ENCODE measurements at regions not wholly inside any gene's neighbourhood (a gene's known extent, or its start where the extent isn't known, plus 50 kb on each side); places are given as distances from the start of the nearest gene placed in this dataset.

GRCh38 chr2:180141600-180141999, 134.5 kb upstream of the CWC22 start:
- DNase-seq (ENCODE audit: insufficient read length) (no peak), FAIRE-seq (no peak)
- TF ChIP-seq POLR2AphosphoS5 (IDR thresholded peaks at IDR 0.05; ENCODE audit: low read depth, low read length) = no peak

- FAIRE-seq (no peak), DNase-seq (ENCODE audit: insufficient read length) (no peak)
These were observed 126.6 kb upstream of the CWC22 start for GRCh38 chr2:180133736-180134135.

GRCh38 chr2:180130403-180130802, 123.3 kb upstream of the CWC22 start:
- no peak for DNase-seq (ENCODE audit: insufficient read length)
- no peak for FAIRE-seq
- TF ChIP-seq POLR2AphosphoS5 (IDR thresholded peaks at IDR 0.05; ENCODE audit: low read depth, low read length) (no peak), TAF1 (IDR thresholded peaks at IDR 0.05; ENCODE audit: borderline replicate concordance, low read depth, low read length) (no peak), POLR2A (IDR thresholded peaks at IDR 0.05; ENCODE audit: low read depth, low read length) (no peak)

More at GRCh38 chr2:180133736-180134135, 126.6 kb upstream of the CWC22 start:
- TF ChIP-seq POLR2A (IDR thresholded peaks at IDR 0.05; ENCODE audit: low read depth, low read length) = no peak

- no peak for TF ChIP-seq TAF1 (IDR thresholded peaks at IDR 0.05; ENCODE audit: borderline replicate concordance, low read depth, low read length)
- no peak for TF ChIP-seq POLR2AphosphoS5 (IDR thresholded peaks at IDR 0.05; ENCODE audit: low read depth, low read length)
- no peak for TF ChIP-seq POLR2A (IDR thresholded peaks at IDR 0.05; ENCODE audit: low read depth, low read length)
- FAIRE-seq = no peak
- DNase-seq (ENCODE audit: insufficient read length) = no peak
These were observed 121.8 kb upstream of the CWC22 start for GRCh38 chr2:180128861-180129260.

GRCh38 chr2:180125245-180125962, 118.3 kb upstream of the CWC22 start:
- DNase-seq (ENCODE audit: insufficient read length) = no peak
- FAIRE-seq = no peak
- TF ChIP-seq TAF1 (IDR thresholded peaks at IDR 0.05; ENCODE audit: borderline replicate concordance, low read depth, low read length) (no peak), POLR2A (IDR thresholded peaks at IDR 0.05; ENCODE audit: low read depth, low read length) (no peak), POLR2AphosphoS5 (IDR thresholded peaks at IDR 0.05; ENCODE audit: low read depth, low read length) (no peak)

GRCh38 chr2:180124273-180125139, 117.4 kb upstream of the CWC22 start:
- no peak for DNase-seq (ENCODE audit: insufficient read length)
- FAIRE-seq = peak; percentile 69
- no peak for TF ChIP-seq TAF1 (IDR thresholded peaks at IDR 0.05; ENCODE audit: borderline replicate concordance, low read depth, low read length)
- no peak for TF ChIP-seq POLR2A (IDR thresholded peaks at IDR 0.05; ENCODE audit: low read depth, low read length)
- no peak for TF ChIP-seq POLR2AphosphoS5 (IDR thresholded peaks at IDR 0.05; ENCODE audit: low read depth, low read length)

- DNase-seq (ENCODE audit: insufficient read length) (no peak), FAIRE-seq (no peak)
- no peak for TF ChIP-seq POLR2A (IDR thresholded peaks at IDR 0.05; ENCODE audit: low read depth, low read length)
- TF ChIP-seq TAF1 (IDR thresholded peaks at IDR 0.05; ENCODE audit: borderline replicate concordance, low read depth, low read length) = no peak
- no peak for TF ChIP-seq POLR2AphosphoS5 (IDR thresholded peaks at IDR 0.05; ENCODE audit: low read depth, low read length)
These were observed 115.8 kb upstream of the CWC22 start for GRCh38 chr2:180122874-180123273.

- TF ChIP-seq TAF1 (IDR thresholded peaks at IDR 0.05; ENCODE audit: borderline replicate concordance, low read depth, low read length) (no peak), POLR2AphosphoS5 (IDR thresholded peaks at IDR 0.05; ENCODE audit: low read depth, low read length) (no peak), POLR2A (IDR thresholded peaks at IDR 0.05; ENCODE audit: low read depth, low read length) (no peak)
- DNase-seq (ENCODE audit: insufficient read length) (no peak), FAIRE-seq (no peak)
These were observed 108.6 kb upstream of the CWC22 start for GRCh38 chr2:180115675-180116074.

GRCh38 chr2:180115269-180115668, 108.2 kb upstream of the CWC22 start:
- TF ChIP-seq POLR2AphosphoS5 (IDR thresholded peaks at IDR 0.05; ENCODE audit: low read depth, low read length) = no peak
- TF ChIP-seq POLR2A (IDR thresholded peaks at IDR 0.05; ENCODE audit: low read depth, low read length) = no peak
- TF ChIP-seq TAF1 (IDR thresholded peaks at IDR 0.05; ENCODE audit: borderline replicate concordance, low read depth, low read length) = no peak
- FAIRE-seq (no peak), DNase-seq (ENCODE audit: insufficient read length) (no peak)

GRCh38 chr2:180111901-180112300, 104.8 kb upstream of the CWC22 start:
- DNase-seq (ENCODE audit: insufficient read length) = no peak
- FAIRE-seq = no peak
- TF ChIP-seq TAF1 (IDR thresholded peaks at IDR 0.05; ENCODE audit: borderline replicate concordance, low read depth, low read length) = no peak
- TF ChIP-seq POLR2AphosphoS5 (IDR thresholded peaks at IDR 0.05; ENCODE audit: low read depth, low read length) = no peak
- TF ChIP-seq POLR2A (IDR thresholded peaks at IDR 0.05; ENCODE audit: low read depth, low read length) = no peak

- TF ChIP-seq POLR2AphosphoS5 (IDR thresholded peaks at IDR 0.05; ENCODE audit: low read depth, low read length) = no peak
- DNase-seq (ENCODE audit: insufficient read length) (no peak), FAIRE-seq (no peak)
These were observed 103.4 kb upstream of the CWC22 start for GRCh38 chr2:180110469-180110868.

GRCh38 chr2:180101846-180102245, 94.7 kb upstream of the CWC22 start:
- FAIRE-seq (no peak), DNase-seq (ENCODE audit: insufficient read length) (no peak)
- TF ChIP-seq TAF1 (IDR thresholded peaks at IDR 0.05; ENCODE audit: borderline replicate concordance, low read depth, low read length) = no peak
- TF ChIP-seq POLR2AphosphoS5 (IDR thresholded peaks at IDR 0.05; ENCODE audit: low read depth, low read length) = no peak
- no peak for TF ChIP-seq POLR2A (IDR thresholded peaks at IDR 0.05; ENCODE audit: low read depth, low read length)
